ACC112 (cell line): ENCODE measurements at regions not wholly inside any gene's neighbourhood (a gene's known extent, or its start where the extent isn't known, plus 50 kb on each side); places are given as distances from the start of the nearest gene placed in this dataset.

ENCODE experiments used
- H2AFZ ChIP-seq: fragments of 200-600 bp; sonication (generic); one replicate; pipeline ENCODE4 v1.6.0; 2017; ENCODE audit warnings: antibody characterized with exemption, low read length; ENCODE audit not compliant: unreplicated experiment
- H3K27ac ChIP-seq: fragments of 200-600 bp; sonication (generic); 2 replicates; pipeline ENCODE4 v1.5.1; 2014; ENCODE audit warnings: low read depth, mild to moderate bottlenecking, antibody characterized with exemption, low read length, moderate library complexity
- H3K27me3 ChIP-seq: fragments of 200-600 bp; sonication (generic); 2 replicates; pipeline ENCODE4 v1.6.1; 2014; ENCODE audit warnings: mild to moderate bottlenecking, antibody characterized with exemption, low read length, moderate library complexity, mixed read lengths; ENCODE audit not compliant: insufficient read depth
- H3K36me3 ChIP-seq: fragments of 200-600 bp; sonication (generic); 2 replicates; pipeline ENCODE4 v1.6.1; 2016; ENCODE audit warnings: mild to moderate bottlenecking, antibody characterized with exemption, low read length, moderate library complexity, mixed read lengths; ENCODE audit not compliant: insufficient read depth
- H3K4me1 ChIP-seq: fragments of 200-600 bp; sonication (generic); one replicate; pipeline ENCODE4 v1.6.1; 2016; ENCODE audit warnings: low read length, mixed read lengths; ENCODE audit not compliant: insufficient read depth, unreplicated experiment, control insufficient read depth
- H3K4me3 ChIP-seq: fragments of 200-600 bp; sonication (generic); 2 replicates; pipeline ENCODE4 v1.5.1; 2014; ENCODE audit warnings: mild to moderate bottlenecking, low read depth, low read length
- H3K79me2 ChIP-seq: fragments of 200-600 bp; sonication (generic); one replicate; pipeline ENCODE4 v1.6.0; 2016; ENCODE audit warnings: low read length; ENCODE audit not compliant: control insufficient read depth, unreplicated experiment, insufficient read depth

GRCh38 chr18:72100465-72101004 lies 443.6 kb downstream of the CBLN2 start:
- H2AFZ ChIP-seq: no peak overlapping the region
- H3K4me3 ChIP-seq: no peak overlapping the region
- no peaks in the 10 kb centered on the region for H3K4me1 ChIP-seq
- H3K79me2 ChIP-seq: no peaks in the 10 kb centered on the region
- no peaks in the 10 kb centered on the region for H3K36me3 ChIP-seq
- H3K27me3 ChIP-seq: no peaks in the 10 kb centered on the region
- no peak overlapping the region for H3K27ac ChIP-seq

- Histone ChIP-seq H3K36me3 (no peaks in the 10 kb centered on the region), H3K4me1 (no peaks in the 10 kb centered on the region), H3K79me2 (no peaks in the 10 kb centered on the region), H3K4me3 (no peak overlapping the region), H3K27me3 (no peaks in the 10 kb centered on the region), H2AFZ (no peak overlapping the region), H3K27ac (no peak overlapping the region)
Observed at GRCh38 chr18:72091369-72091768, 452.8 kb downstream of the CBLN2 start.

GRCh38 chr18:72089432-72089831 lies 454.7 kb downstream of the CBLN2 start:
- H3K27me3 ChIP-seq: no peaks in the 10 kb centered on the region
- no peak overlapping the region for H3K27ac ChIP-seq
- no peaks in the 10 kb centered on the region for H3K36me3 ChIP-seq
- H3K4me3 ChIP-seq: no peak overlapping the region
- H3K79me2 ChIP-seq: no peaks in the 10 kb centered on the region
- no peak overlapping the region for H2AFZ ChIP-seq
- no peaks in the 10 kb centered on the region for H3K4me1 ChIP-seq

- Histone ChIP-seq H3K36me3 (no peaks in the 10 kb centered on the region), H3K79me2 (no peaks in the 10 kb centered on the region), H3K4me3 (no peak overlapping the region), H3K4me1 (no peaks in the 10 kb centered on the region), H3K27me3 (no peaks in the 10 kb centered on the region), H2AFZ (no peak overlapping the region), H3K27ac (no peak overlapping the region)
Observed at GRCh38 chr18:72086421-72086820, 457.7 kb downstream of the CBLN2 start.

GRCh38 chr18:72075040-72075439 lies 469.1 kb downstream of the CBLN2 start:
- no peak overlapping the region for H2AFZ ChIP-seq
- no peaks in the 10 kb centered on the region for H3K27me3 ChIP-seq
- no peaks in the 10 kb centered on the region for H3K79me2 ChIP-seq
- H3K4me1 ChIP-seq: no peaks in the 10 kb centered on the region
- H3K4me3 ChIP-seq: no peak overlapping the region
- no peaks in the 10 kb centered on the region for H3K36me3 ChIP-seq
- no peak overlapping the region for H3K27ac ChIP-seq

GRCh38 chr18:72063001-72063400 lies 481.1 kb downstream of the CBLN2 start:
- Histone ChIP-seq H3K4me3 (no peak overlapping the region), H3K4me1 (no peaks in the 10 kb centered on the region), H3K36me3 (no peaks in the 10 kb centered on the region), H3K79me2 (no peaks in the 10 kb centered on the region), H3K27me3 (no peaks in the 10 kb centered on the region), H2AFZ (no peak overlapping the region), H3K27ac (no peak overlapping the region)

- H3K79me2 ChIP-seq: no peaks in the 10 kb centered on the region
- no peak overlapping the region for H3K27ac ChIP-seq
- no peak overlapping the region for H3K4me3 ChIP-seq
- no peaks in the 10 kb centered on the region for H3K36me3 ChIP-seq
- no peaks in the 10 kb centered on the region for H3K27me3 ChIP-seq
- H3K4me1 ChIP-seq: no peaks in the 10 kb centered on the region
- no peak overlapping the region for H2AFZ ChIP-seq
Observed at GRCh38 chr18:72058851-72059250, 485.3 kb downstream of the CBLN2 start.

- H2AFZ ChIP-seq: no peak overlapping the region
- H3K27ac ChIP-seq: no peak overlapping the region
- H3K4me1 ChIP-seq: no peaks in the 10 kb centered on the region
- H3K79me2 ChIP-seq: no peaks in the 10 kb centered on the region
- H3K27me3 ChIP-seq: no peaks in the 10 kb centered on the region
- H3K4me3 ChIP-seq: no peak overlapping the region
- H3K36me3 ChIP-seq: no peaks in the 10 kb centered on the region
Observed at GRCh38 chr18:72056171-72056570, 488.0 kb downstream of the CBLN2 start.

GRCh38 chr18:72041313-72042032 lies 502.7 kb downstream of the CBLN2 start:
- H3K27ac ChIP-seq: no peak overlapping the region
- H3K4me3 ChIP-seq: no peak overlapping the region
- H3K79me2 ChIP-seq: no peaks in the 10 kb centered on the region
- no peaks in the 10 kb centered on the region for H3K4me1 ChIP-seq
- H3K36me3 ChIP-seq: no peaks in the 10 kb centered on the region
- no peaks in the 10 kb centered on the region for H3K27me3 ChIP-seq
- no peak overlapping the region for H2AFZ ChIP-seq

GRCh38 chr18:72013427-72013850 lies 530.7 kb downstream of the CBLN2 start:
- Histone ChIP-seq H3K4me3 (no peak overlapping the region), H3K4me1 (no peaks in the 10 kb centered on the region), H3K79me2 (no peaks in the 10 kb centered on the region), H3K27ac (no peak overlapping the region), H2AFZ (no peak overlapping the region), H3K27me3 (no peaks in the 10 kb centered on the region), H3K36me3 (no peaks in the 10 kb centered on the region)

- no peaks in the 10 kb centered on the region for H3K36me3 ChIP-seq
- H3K27me3 ChIP-seq: no peaks in the 10 kb centered on the region
- H3K27ac ChIP-seq: no peak overlapping the region
- H2AFZ ChIP-seq: no peak overlapping the region
- no peaks in the 10 kb centered on the region for H3K4me1 ChIP-seq
- no peak overlapping the region for H3K4me3 ChIP-seq
- H3K79me2 ChIP-seq: no peaks in the 10 kb centered on the region
Observed at GRCh38 chr18:71998547-71999097, 545.5 kb downstream of the CBLN2 start.
